GM12873 (cell line): ENCODE measurements at regions not wholly inside any gene's neighbourhood (a gene's known extent, or its start where the extent isn't known, plus 50 kb on each side); places are given as distances from the start of the nearest gene placed in this dataset.

Experiments used
- TF ChIP-seq, protein P1 (sequence below): IDR thresholded peaks from 2 replicates; pipeline ENCODE4 v1.5.1; 2012; ENCODE audit warnings: low read depth, mild to moderate bottlenecking, moderate library complexity, low read length, control low read depth; ENCODE audit not compliant: insufficient read depth; ENCODE audit errors: missing control alignments

DNA sequence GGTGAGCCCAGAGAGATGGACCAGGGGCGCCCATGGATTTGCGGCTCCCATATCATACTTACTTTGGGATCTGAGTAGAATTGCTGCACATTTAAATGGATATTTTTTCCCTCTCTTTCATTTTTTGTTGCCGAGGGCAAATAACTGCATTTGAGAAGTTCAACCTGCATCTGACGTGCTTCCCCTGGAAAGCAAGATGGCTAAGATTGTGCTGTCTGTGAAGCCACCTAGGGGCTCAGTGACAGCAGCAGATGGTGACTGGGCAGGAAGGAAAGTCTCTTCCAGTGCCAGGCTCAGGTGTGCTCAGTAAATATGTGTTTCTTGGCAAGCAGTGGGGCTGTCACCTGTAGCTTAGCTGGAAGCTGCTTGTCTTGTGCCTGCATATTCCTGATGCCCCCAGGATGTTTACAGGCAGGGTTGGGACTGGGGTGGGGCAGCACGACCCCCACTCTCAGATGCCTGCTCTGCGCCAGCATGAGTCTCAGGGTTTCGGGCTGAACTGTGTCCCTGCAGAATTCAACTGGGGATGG lies 59.8 kb upstream of the ETV3 start:
- TF ChIP-seq, protein P1, sequence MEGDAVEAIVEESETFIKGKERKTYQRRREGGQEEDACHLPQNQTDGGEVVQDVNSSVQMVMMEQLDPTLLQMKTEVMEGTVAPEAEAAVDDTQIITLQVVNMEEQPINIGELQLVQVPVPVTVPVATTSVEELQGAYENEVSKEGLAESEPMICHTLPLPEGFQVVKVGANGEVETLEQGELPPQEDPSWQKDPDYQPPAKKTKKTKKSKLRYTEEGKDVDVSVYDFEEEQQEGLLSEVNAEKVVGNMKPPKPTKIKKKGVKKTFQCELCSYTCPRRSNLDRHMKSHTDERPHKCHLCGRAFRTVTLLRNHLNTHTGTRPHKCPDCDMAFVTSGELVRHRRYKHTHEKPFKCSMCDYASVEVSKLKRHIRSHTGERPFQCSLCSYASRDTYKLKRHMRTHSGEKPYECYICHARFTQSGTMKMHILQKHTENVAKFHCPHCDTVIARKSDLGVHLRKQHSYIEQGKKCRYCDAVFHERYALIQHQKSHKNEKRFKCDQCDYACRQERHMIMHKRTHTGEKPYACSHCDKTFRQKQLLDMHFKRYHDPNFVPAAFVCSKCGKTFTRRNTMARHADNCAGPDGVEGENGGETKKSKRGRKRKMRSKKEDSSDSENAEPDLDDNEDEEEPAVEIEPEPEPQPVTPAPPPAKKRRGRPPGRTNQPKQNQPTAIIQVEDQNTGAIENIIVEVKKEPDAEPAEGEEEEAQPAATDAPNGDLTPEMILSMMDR, result no peak

DNA sequence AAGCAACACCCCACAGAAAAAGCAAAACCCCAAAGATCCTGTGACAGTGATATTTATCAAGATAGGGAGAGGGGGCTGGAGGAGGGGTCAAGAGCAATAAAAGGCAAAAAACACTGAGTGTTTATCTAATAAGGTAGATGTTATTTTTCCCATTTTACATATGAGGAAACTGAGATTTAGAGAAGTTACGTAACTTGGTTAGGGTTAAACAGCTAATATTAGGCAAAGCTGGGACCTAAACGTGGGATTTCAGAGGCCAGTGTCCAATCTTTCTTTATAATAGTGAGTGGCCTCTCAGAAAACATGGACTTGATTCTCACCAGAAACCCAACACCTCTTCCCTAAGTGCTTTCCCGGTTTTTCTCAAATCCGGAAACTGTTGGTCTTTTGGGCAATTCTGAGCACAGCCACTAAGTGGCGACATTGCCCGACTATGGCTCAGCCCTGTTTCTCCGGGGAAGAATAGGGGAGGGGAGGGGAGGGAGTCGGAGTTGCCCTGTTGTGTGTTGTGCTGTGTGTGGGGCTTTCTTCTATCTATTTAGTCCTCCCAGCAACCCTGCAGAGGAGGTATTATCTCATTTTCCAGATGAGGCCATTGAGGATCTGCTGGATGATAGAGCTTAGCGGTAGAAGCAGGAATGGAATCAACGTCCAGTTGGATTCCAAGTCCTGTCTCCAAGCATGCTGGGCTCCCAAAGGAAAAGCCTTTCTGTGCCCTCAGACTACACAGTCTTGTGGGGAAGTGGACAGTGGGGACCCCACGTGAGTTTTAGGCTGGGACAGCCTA lies 58.7 kb upstream of the ETV3 start:
- TF ChIP-seq, protein P1, result peak; percentile 44

DNA sequence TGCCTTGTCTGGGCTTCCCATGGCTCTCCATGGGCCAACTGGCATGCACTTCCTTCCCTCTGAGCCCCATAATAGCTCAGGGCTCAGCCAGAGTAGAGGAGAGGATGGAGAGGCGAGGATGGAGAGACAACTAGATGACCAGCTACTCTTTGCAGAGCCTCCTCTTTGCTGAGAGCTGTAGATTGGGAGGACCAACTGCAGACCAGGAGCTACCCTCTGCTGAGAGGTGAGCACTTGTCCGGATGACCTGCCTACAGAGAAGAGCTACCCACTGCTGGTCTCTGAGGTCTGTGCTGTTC lies 58.0 kb upstream of the ETV3 start:
- TF ChIP-seq, protein P1, result no peak

DNA sequence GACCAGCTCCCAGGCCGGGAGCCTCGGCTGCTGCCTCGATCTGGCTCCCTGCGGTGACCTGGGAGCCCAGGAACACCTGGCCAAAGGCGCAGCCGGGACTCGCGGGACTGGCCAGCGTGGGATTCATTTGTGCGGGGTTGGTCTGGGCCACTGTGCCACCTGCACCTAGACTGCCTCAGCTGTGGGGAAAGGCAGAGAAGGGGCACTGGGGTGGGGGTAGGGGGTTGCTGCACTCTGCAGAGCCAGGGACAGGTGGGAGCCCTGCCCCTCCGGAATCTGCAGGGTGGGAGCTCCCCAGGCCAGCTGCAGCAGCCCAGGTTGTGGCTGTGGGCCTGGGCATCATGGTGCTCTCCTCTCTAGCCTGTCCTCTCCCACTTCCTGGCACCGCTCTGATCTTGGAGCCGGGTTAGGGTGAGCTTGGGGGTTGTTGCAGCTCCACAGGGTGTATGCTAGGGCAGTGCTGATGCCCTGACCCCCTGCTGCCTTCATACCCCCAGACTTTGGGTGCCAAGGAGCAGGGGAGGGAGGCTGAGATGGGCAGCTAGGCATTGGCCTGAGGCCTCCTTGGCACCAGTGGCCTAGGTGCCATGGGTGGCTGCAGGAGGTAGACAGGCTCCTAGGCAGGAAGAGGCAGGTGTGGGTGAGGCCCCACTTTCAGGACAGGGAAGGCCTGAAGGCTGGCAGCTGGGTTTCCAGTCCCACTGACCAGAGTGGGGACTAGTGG lies 57.5 kb upstream of the ETV3 start:
- TF ChIP-seq, protein P1, result no peak

DNA sequence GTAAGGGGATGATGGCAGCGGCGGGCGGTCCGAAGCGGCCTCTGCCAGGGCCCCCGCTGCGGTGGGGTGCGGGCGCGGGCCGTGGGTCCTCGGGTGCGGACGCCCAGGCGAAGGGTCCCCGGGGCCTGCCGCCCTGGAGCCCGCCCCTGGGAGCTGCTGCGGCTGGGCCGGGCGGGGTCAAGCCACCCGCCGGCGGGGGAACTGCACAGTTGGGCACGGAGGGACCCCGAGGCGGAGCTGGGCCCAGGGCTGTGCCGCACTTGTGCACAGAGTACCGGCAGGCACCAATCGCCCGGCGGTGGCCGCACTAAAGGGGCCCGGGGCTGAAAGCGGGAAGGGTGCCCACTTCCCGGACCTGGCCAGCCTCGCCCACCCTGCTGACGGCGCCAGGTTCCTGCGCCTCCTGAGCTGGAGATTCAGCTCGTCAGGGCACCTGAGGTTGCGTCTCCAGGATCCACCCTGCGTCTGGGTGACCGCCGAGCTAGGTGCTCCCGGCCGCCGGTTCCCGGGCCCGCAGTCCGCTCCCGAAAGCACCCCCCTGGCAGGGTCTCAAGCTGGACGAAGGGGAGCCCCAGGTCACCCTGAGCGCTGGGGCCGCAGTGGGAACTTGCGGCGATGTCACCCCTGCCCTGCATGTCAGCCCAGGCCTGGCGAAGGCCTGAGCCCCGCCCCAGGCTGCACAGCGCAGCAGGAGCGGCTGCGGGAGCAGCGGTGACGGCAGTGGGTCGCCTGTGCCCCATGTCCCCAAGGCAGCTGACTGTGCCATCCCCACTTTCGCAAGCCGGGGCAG lies 56.7 kb upstream of the ETV3 start:
- TF ChIP-seq, protein P1, result no peak

DNA sequence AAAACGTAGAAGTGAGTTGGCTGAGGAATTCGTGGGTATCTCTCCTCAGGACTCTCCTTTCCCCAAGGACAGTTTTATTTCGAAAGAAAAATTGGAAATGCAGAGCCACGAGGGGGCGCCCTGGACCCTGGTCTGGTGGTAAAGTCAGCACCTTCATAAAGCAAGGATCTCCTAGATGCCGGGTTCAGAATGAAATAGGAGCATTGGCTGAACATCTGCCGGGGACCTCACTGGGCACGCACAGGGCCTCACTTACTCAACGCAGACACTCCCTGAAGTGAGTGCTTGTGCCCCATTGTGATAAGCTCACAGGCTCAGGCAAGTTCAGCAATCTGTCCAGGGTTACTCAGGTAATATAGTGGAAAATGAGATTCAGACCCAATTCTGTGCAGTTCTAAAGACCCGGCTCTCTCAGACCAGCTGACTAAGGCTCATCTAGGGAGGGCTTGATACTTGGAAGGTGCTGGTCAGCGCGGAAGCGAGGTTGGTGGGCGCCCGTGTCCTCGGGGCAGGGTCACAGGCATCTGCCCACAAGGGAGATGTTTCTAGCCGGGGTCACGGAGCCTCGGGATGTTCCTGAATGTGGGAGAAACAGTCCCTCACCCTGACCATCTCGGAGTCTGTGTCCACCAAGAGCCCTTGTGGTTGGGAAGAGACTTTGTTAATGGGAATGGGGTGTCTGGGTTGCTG lies 55.7 kb upstream of the ETV3 start:
- TF ChIP-seq, protein P1, result peak; percentile 73
